HFF-Myc (cell line): ENCODE measurements at regions not wholly inside any gene's neighbourhood (a gene's known extent, or its start where the extent isn't known, plus 50 kb on each side); places are given as distances from the start of the nearest gene placed in this dataset.

Source experiments
- DNase-seq: peaks from one replicate; pipeline ENCODE4 v3.0.0-alpha.2; 2011; ENCODE audit warnings: low read depth; ENCODE audit errors: extremely low read depth
- H3K4me3 ChIP-seq: replicated peaks from 2 replicates; pipeline ENCODE4 v1.5.1; 2011; ENCODE audit warnings: low read depth, mild to moderate bottlenecking, control low read depth, low read length
- TF ChIP-seq, protein P1 (sequence below): IDR thresholded peaks from 2 replicates; pipeline ENCODE4 v1.5.1; 2012; ENCODE audit warnings: mild to moderate bottlenecking, low read depth, low read length, control low read depth; ENCODE audit errors: missing control alignments

DNA sequence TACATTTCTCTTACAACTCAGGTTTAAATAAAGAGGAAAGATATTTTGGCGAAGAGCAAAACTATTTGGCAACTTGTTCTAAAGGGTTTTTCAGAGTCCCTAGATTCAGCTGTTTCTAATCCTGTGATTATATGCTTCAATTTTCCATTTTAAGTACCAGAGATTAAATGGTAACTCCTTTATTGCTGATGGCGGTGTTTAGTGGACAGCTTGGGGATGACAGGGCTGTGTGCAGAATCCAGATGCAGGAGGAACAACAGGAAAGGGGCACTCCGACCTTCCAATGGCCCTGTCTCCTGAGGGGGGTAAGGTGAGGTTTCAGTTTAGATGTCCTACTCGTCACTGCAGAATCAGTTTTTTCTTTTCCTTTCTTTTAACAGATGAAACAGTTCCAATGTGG lies 405.0 kb downstream of the PDCD6IP start:
- no peak for DNase-seq
- TF ChIP-seq, protein P1, sequence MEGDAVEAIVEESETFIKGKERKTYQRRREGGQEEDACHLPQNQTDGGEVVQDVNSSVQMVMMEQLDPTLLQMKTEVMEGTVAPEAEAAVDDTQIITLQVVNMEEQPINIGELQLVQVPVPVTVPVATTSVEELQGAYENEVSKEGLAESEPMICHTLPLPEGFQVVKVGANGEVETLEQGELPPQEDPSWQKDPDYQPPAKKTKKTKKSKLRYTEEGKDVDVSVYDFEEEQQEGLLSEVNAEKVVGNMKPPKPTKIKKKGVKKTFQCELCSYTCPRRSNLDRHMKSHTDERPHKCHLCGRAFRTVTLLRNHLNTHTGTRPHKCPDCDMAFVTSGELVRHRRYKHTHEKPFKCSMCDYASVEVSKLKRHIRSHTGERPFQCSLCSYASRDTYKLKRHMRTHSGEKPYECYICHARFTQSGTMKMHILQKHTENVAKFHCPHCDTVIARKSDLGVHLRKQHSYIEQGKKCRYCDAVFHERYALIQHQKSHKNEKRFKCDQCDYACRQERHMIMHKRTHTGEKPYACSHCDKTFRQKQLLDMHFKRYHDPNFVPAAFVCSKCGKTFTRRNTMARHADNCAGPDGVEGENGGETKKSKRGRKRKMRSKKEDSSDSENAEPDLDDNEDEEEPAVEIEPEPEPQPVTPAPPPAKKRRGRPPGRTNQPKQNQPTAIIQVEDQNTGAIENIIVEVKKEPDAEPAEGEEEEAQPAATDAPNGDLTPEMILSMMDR: no peak
- H3K4me3 ChIP-seq: no peak overlapping the region

DNA sequence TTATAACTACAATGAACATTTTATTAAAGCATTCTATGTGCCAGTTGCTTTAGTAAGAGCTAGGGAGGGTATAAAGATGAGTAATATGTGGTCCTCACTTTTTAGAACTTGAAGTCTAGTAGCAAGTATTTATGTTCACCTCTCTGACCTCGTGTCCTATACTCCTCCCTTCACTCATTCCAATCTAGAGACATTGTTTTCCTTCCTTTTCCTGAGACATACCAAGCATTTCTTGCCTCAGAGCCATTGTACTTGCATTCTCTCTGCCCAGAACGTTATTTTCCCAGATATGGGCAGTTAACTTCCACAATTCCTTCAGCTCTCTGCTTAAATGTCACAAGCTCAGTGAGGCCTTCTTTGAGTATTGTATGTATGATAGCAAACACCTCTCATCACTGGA lies 408.6 kb downstream of the PDCD6IP start:
- TF ChIP-seq, protein P1: no peak
- no peak overlapping the region for H3K4me3 ChIP-seq
- DNase-seq: no peak

DNA sequence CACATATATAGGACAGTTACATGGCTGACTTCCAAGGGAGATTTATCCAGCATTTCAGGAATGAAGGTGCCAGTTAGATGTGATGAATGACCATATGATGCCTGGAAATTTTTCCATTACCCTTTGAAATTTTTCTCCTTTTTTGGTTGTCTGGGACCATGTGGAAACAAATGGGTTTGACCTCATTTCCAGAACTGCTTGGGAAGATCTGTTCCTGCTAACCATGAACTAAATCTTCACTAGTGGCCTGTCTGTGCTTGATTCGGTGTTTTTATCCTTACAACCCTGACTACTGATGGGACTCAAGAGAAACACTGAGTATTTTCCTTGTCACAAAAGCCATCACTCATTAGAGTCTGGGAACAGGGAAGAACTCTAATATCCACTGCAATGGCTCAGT lies 409.4 kb downstream of the PDCD6IP start:
- no peak overlapping the region for H3K4me3 ChIP-seq
- TF ChIP-seq, protein P1: no peak
- no peak for DNase-seq

DNA sequence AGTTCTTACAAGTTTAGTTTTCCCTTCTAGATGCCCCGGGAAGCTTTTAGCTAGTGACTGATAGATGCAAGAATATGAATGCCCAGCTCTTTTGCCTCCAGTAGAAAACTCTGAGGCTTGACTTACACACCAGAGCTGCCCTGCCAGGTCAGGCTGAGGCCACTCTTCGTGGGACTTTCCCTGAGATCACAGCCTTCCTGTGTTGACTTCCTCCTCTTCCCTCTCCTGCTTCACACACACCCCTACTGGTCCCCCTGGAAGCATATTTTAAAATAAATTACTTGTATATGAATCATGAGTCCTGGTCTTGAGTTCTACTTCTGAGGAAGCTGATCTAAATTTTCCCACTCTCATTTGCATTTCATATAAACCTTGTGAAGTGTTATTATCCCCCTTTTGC lies 413.7 kb downstream of the PDCD6IP start:
- no peak overlapping the region for H3K4me3 ChIP-seq
- TF ChIP-seq, protein P1: no peak
- no peak for DNase-seq

DNA sequence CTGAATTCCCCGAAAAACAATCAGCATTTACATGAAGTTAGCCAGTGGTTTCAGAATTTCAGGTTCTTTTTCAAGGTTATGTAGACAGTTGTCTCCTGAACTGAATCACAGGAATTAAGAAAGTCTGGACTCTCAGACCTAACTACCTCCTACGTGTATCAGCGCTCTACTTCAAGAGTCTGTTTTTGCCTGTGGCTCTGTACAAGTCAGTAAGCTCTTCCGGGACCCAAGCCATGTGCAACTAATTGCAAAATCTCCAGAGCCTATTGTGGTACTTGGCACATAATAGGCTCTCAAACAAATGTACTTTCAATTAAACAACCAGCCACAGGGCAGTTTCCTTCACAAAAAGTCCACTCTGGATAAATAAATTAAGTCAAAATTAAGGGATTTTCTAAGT lies 414.2 kb downstream of the PDCD6IP start:
- H3K4me3 ChIP-seq: no peak overlapping the region
- TF ChIP-seq, protein P1: no peak
- DNase-seq: no peak

DNA sequence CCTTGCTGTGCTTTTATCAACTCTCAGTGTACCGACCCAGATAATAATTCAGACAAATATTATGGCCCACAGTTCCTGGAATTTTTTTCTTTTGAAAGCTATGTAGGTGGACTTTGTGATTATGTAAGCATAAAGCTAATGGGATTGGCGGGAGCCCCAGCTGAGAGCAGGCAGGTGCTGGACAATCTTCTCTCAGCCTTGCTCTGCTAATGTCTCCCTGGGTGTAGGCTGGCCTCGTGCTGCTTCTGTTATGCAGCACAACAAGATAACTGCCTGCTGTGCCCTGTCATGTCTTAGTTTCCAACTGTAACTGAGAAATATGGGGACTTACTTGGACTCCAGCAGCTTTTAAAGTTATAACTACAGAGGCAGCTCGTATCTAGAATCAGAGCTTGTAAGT lies 415.0 kb downstream of the PDCD6IP start:
- H3K4me3 ChIP-seq: no peak overlapping the region
- TF ChIP-seq, protein P1: no peak
- DNase-seq: no peak

DNA sequence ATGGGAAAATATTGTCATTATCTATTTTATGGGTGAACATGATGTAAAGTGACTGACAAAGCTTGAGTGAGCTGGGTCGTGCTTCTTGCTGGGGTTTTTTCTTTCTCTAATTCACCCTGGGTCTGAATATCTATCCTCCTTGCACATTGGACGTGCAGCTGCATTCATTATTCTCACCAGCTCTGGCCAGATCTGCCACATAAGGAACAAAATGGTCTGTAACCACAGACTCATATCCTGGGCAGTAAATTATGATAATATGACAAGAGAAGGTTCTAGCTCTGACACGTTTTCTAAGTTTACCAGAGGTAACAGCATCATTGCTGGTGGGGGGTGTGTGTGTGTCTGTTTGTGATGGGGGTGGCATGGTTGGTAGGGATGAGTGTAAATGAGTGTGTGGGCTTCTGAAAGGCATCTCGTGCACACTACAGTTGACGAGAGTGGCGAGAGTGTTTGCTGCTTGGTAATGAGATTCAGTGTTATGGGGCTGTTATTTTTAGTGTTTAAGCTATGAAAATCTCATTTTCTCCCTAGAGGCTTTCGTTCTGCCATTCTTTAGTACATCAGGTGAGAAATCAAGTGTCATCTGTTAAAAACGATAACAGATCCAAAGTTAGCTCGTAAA lies 418.4 kb downstream of the PDCD6IP start:
- DNase-seq: no peak

More for the DNA sequence above, 418.4 kb downstream of the PDCD6IP start:
- no peak overlapping the region for H3K4me3 ChIP-seq
- TF ChIP-seq, protein P1: no peak
